Testis (tissue), 2 donors: ENCODE measurements at regions not wholly inside any gene's neighbourhood (a gene's known extent, or its start where the extent isn't known, plus 50 kb on each side); places are given as distances from the start of the nearest gene placed in this dataset.
A peak's percentile ranks its signal among the peaks of the same experiment; 100 is the strongest.

Experiments used
- DNase-seq: peaks from one replicate; pipeline ENCODE4 v3.0.0-alpha.2; 2019
- H3K27ac ChIP-seq, 2 donors: fragments of 200-600 bp; sonication (generic); one replicate each; pipeline ENCODE4 v1.5.1; 2019
- H3K27me3 ChIP-seq: fragments of 200-600 bp; sonication (generic); one replicate; pipeline ENCODE4 v1.5.1; 2019
- H3K36me3 ChIP-seq: fragments of 200-600 bp; sonication (generic); one replicate; pipeline ENCODE4 v1.5.1; 2017; ENCODE audit warnings: low read depth; ENCODE audit errors: missing control alignments
- H3K4me1 ChIP-seq: fragments of 200-600 bp; sonication (generic); one replicate; pipeline ENCODE4 v1.5.1; 2019
- H3K4me3 ChIP-seq, 2 donors: fragments of 200-600 bp; sonication (generic); one replicate each; pipeline ENCODE4 v1.5.1; 2017 to 2019
- H3K9me3 ChIP-seq: fragments of 200-600 bp; sonication (generic); one replicate; pipeline ENCODE4 v1.5.1; 2017
- POLR2A ChIP-seq: fragments of 450-650 bp; IDR thresholded peaks from one replicate; pipeline ENCODE4 v1.6.1; 2017; ENCODE audit warnings: antibody characterized with exemption, mild to moderate bottlenecking, moderate library complexity
- WGBS, 2 donors: methylation state at CpG; one replicate each; pipeline ENCODE4 v1.1.5; 2018; 5-methylcytosine and 5-hydroxymethylcytosine counted together
- intact Hi-C: fragments of 100-400 bp; cut with DNase I; formaldehyde crosslinking; loops from one replicate; pipeline ENCODE4 v1.15.1; 2023; ENCODE audit warnings: low total_unique reads
- TF ChIP-seq, protein P1 (sequence below), 3 experiments: fragments of 450-650 bp in 2 of 3; fragments of 200-600 bp in 1 of 3; sonication (generic) in 1 of 3; IDR thresholded peaks; one replicate each; pipeline ENCODE4 v1.5.1; 2016 to 2019; ENCODE audit warnings: antibody characterized with exemption in 3 of 3, mild to moderate bottlenecking in 2 of 3, moderate library complexity in 1 of 3

GRCh38 chr2:224268441-224268840 is 133.5 kb downstream of the FAM124B start:
- intact Hi-C loops = no loop called here
- DNase-seq = no peak
- Histone ChIP-seq H3K9me3 (no peaks in the 10 kb centered on the region), H3K27me3 (no peaks in the 10 kb centered on the region), H3K4me1 (peaks cover 30% of the 10 kb centered on the region), H3K4me3 (no peak overlapping the region), H3K27ac (no peak overlapping the region), H3K36me3 (no peaks in the 10 kb centered on the region)
- 68 to 72% methylated on average over 4 of the region's 4 CpGs for WGBS, 2 donors
- TF ChIP-seq, protein P1, sequence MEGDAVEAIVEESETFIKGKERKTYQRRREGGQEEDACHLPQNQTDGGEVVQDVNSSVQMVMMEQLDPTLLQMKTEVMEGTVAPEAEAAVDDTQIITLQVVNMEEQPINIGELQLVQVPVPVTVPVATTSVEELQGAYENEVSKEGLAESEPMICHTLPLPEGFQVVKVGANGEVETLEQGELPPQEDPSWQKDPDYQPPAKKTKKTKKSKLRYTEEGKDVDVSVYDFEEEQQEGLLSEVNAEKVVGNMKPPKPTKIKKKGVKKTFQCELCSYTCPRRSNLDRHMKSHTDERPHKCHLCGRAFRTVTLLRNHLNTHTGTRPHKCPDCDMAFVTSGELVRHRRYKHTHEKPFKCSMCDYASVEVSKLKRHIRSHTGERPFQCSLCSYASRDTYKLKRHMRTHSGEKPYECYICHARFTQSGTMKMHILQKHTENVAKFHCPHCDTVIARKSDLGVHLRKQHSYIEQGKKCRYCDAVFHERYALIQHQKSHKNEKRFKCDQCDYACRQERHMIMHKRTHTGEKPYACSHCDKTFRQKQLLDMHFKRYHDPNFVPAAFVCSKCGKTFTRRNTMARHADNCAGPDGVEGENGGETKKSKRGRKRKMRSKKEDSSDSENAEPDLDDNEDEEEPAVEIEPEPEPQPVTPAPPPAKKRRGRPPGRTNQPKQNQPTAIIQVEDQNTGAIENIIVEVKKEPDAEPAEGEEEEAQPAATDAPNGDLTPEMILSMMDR (IDR thresholded peaks at IDR 0.05) = no peak
- no peak for TF ChIP-seq POLR2A

DNA sequence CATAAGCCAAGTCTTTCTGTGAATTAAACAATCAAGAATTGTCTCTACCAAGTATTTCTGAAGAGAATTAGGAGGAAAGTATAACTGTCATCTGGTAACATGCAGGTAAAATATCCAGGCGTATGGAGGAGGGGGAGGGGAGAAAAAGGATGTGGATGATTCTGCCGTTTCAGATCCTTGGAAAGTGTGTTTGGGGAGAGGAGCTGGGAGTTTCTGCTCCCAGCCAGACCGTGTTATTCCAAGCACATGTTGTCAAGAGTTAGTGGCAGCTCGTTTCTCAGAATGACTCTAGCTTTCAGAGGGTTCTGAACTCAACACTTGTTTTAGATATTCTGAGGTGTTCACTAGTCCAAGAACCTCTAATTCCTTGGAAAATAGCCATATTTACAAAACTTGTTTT is 137.6 kb downstream of the FAM124B start:
- intact Hi-C loops = no loop called here
- H3K36me3 ChIP-seq = no peaks in the 10 kb centered on the region

DNA sequence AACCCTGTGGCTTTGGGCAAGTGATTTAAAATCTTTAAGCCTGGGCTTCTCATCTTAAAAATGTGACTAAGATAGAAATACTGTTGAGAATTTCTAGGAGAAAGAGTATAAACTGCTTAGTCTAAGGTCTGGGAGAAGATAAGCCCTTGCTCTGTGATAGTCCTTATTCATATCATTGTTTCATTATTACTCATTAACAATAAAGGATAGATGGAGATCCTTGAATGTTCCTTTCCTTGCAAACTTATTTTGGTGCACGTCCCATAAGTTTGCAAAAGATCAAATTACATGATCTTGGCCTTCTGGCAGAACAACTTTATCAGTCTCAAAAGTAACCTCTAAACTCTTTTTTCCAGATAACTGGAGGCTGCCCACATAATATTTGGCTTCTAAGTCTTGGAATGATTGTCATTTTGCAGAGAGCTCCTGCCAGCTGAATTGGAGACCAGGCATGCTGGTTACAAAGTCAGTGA is 138.3 kb downstream of the FAM124B start:
- no peak overlapping the region for H3K4me3 ChIP-seq
- peak; percentile 54 for DNase-seq
- no peaks in the 10 kb centered on the region for H3K27me3 ChIP-seq
- no peaks in the 10 kb centered on the region for H3K36me3 ChIP-seq
- H3K9me3 ChIP-seq = no peaks in the 10 kb centered on the region
- peak overlapping the region; percentile 2 to 77 for H3K27ac ChIP-seq
- intact Hi-C loops = no loop called here
- no peak for TF ChIP-seq POLR2A
- TF ChIP-seq, protein P1 (IDR thresholded peaks at IDR 0.05) = no peak
- H3K4me1 ChIP-seq = peaks cover 43% of the 10 kb centered on the region
- WGBS, 2 donors = 30 to 32% methylated on average over 1 of the region's 1 CpG

More for the DNA sequence above, 137.6 kb downstream of the FAM124B start:
- peak overlapping the region in 1 of 2 donors; percentile 77 for H3K27ac ChIP-seq
- no peaks in the 10 kb centered on the region for H3K9me3 ChIP-seq
- no peak for TF ChIP-seq POLR2A
- TF ChIP-seq, protein P1 (IDR thresholded peaks at IDR 0.05) = no peak
- H3K27me3 ChIP-seq = no peaks in the 10 kb centered on the region
- 16 to 17% methylated on average over 4 of the region's 4 CpGs for WGBS, 2 donors
- H3K4me3 ChIP-seq = no peak overlapping the region
- peaks cover 43% of the 10 kb centered on the region for H3K4me1 ChIP-seq
- no peak for DNase-seq

DNA sequence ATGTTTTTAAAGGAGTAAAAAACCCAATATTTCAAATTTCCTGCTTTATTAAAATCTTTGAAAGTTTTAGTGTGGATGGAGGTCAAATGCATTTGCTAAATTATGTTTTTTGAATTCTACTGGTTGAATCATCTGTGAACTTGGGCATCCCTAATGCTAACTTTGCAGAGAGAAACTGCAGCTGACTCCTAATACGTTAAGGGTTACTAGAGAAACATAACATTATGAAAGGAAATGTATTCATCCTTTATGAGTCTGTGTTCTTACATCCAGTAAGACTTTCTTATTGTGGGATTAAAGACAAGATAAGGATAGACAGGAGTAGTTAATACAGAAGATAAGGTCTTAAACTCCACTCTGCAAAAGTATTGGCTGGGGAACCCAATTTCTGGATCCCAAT is 140.6 kb downstream of the FAM124B start:
- Histone ChIP-seq H3K27me3 (no peaks in the 10 kb centered on the region), H3K9me3 (no peaks in the 10 kb centered on the region), H3K27ac (peak overlapping the region; percentile 13 to 83), H3K4me3 (no peak overlapping the region), H3K36me3 (no peaks in the 10 kb centered on the region), H3K4me1 (peaks cover 41% of the 10 kb centered on the region)
- TF ChIP-seq, protein P1 (IDR thresholded peaks at IDR 0.05) = no peak
- no peak for TF ChIP-seq POLR2A
- 63 to 66% methylated on average over 1 of the region's 1 CpG for WGBS, 2 donors
- no peak for DNase-seq
- intact Hi-C loops = no loop called here

DNA sequence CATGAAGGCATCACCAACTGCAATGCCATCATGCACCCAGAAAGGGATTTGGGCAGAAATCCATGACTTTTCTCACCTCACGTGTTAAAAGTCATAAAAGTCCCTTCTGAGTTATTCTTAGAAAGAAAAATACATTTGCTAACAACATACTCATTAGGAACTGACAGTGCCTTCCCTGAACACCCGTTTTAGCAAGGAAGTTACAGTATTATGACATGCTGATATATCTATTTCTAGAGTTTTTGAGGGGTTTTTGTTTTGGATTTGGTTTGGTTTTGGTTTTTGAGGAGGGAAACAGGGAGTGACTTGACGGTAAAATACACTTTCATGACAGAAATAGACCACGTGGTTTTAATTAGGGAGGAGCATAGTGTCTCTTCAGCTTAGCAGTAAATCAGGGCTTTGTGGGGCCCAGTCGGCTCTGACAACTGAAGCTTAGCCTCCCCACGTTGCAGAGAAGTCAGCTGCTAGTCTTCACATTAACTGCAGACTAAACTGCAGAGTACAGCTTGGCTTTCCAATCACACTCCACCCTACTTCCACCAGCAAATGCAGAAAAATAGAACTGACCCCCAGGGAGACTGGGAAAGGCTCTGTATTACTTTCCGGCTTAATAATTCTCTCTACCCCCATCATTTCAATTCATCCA is 141.4 kb downstream of the FAM124B start:
- H3K27ac ChIP-seq = peak overlapping the region; percentile 10 to 83
- no peaks in the 10 kb centered on the region for H3K27me3 ChIP-seq
- intact Hi-C loops = no loop called here
- H3K9me3 ChIP-seq = no peaks in the 10 kb centered on the region
- H3K4me1 ChIP-seq = peaks cover 39% of the 10 kb centered on the region
- no peaks in the 10 kb centered on the region for H3K36me3 ChIP-seq
- TF ChIP-seq, protein P1 (IDR thresholded peaks at IDR 0.05) = no peak
- TF ChIP-seq POLR2A = no peak
- peak; percentile 61 for DNase-seq
- no peak overlapping the region for H3K4me3 ChIP-seq
- WGBS, 2 donors = 25 to 35% methylated on average over 7 of the region's 7 CpGs
